SK-N-SH treated with all-trans-retinoic acid at 6 μM for 48 hours (cell line): ENCODE measurements at regions not wholly inside any gene's neighbourhood (a gene's known extent, or its start where the extent isn't known, plus 50 kb on each side); places are given as distances from the start of the nearest gene placed in this dataset.

Experiments
- BACH2 ChIP-seq: fragments of 250-450 bp; sonication (Bioruptor Pico); IDR thresholded peaks from 2 replicates; pipeline ENCODE4 v1.9.0; 2021; ENCODE audit warnings: mild to moderate bottlenecking, borderline replicate concordance
- CSRNP3 ChIP-seq: fragments of 250-450 bp; sonication (Bioruptor Pico); IDR thresholded peaks from 2 replicates; pipeline ENCODE4 v1.5.1; 2021; ENCODE audit warnings: mild to moderate bottlenecking, moderate library complexity
- ESRRG ChIP-seq: fragments of 250-450 bp; sonication (Bioruptor Pico); IDR thresholded peaks from 2 replicates; pipeline ENCODE4 v1.6.1; 2021; ENCODE audit warnings: mild to moderate bottlenecking
- GLIS3 ChIP-seq: fragments of 250-450 bp; sonication (Bioruptor Pico); IDR thresholded peaks from 2 replicates; pipeline ENCODE4 v1.5.0; 2020; ENCODE audit warnings: mild to moderate bottlenecking, moderate library complexity
- PATZ1 ChIP-seq: fragments of 250-450 bp; sonication (Bioruptor Pico); IDR thresholded peaks from 2 replicates; pipeline ENCODE4 v1.8.0; 2020; ENCODE audit warnings: mild to moderate bottlenecking, moderate library complexity, borderline replicate concordance
- PPARA ChIP-seq: fragments of 250-450 bp; sonication (Bioruptor Pico); IDR thresholded peaks from 2 replicates; pipeline ENCODE4 v1.5.0; 2020; ENCODE audit warnings: mild to moderate bottlenecking, borderline replicate concordance
- TOX ChIP-seq: fragments of 250-450 bp; sonication (Bioruptor Pico); IDR thresholded peaks from 2 replicates; pipeline ENCODE4 v1.8.0; 2021; ENCODE audit warnings: mild to moderate bottlenecking, moderate library complexity, borderline replicate concordance
- ZFP30 ChIP-seq: fragments of 450-650 bp; formaldehyde crosslinking; IDR thresholded peaks from 2 replicates; pipeline ENCODE4 v1.5.0; 2022; ENCODE audit warnings: mild to moderate bottlenecking, moderate library complexity
- TF ChIP-seq, protein P1 (sequence below): fragments of 250-450 bp; sonication (Bioruptor Pico); IDR thresholded peaks from 2 replicates; pipeline ENCODE4 v1.8.0; 2021; ENCODE audit warnings: low read depth, mild to moderate bottlenecking, moderate library complexity, borderline replicate concordance

- TF ChIP-seq ESRRG (CRISPR knock-in tag) = no peak
- no peak for TF ChIP-seq ZFP30 (CRISPR knock-in tag)
- TF ChIP-seq, protein P1, sequence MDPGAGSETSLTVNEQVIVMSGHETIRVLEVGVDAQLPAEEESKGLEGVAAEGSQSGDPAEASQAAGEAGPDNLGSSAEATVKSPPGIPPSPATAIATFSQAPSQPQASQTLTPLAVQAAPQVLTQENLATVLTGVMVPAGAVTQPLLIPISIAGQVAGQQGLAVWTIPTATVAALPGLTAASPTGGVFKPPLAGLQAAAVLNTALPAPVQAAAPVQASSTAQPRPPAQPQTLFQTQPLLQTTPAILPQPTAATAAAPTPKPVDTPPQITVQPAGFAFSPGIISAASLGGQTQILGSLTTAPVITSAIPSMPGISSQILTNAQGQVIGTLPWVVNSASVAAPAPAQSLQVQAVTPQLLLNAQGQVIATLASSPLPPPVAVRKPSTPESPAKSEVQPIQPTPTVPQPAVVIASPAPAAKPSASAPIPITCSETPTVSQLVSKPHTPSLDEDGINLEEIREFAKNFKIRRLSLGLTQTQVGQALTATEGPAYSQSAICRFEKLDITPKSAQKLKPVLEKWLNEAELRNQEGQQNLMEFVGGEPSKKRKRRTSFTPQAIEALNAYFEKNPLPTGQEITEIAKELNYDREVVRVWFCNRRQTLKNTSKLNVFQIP (CRISPR knock-in tag) = no peak
- TF ChIP-seq PATZ1 (CRISPR knock-in tag) = no peak
- no peak for TF ChIP-seq PPARA (CRISPR knock-in tag)
- no peak for TF ChIP-seq TOX
- TF ChIP-seq CSRNP3 = no peak
- TF ChIP-seq GLIS3 (CRISPR knock-in tag) = no peak
- no peak for TF ChIP-seq BACH2
These were observed 74.6 kb upstream of the ARRDC3 start for GRCh38 chr5:91457681-91458058.
